Astrocyte of the cerebellum (primary cell): ENCODE measurements at regions not wholly inside any gene's neighbourhood (a gene's known extent, or its start where the extent isn't known, plus 50 kb on each side); places are given as distances from the start of the nearest gene placed in this dataset.
"Not testable (repeated sequence)": the region's sequence is repeated elsewhere in the genome, so short reads cannot be mapped to it uniquely, and the experiment has no call there.

ENCODE experiments used
- DNase-seq: peaks from one replicate; pipeline ENCODE4 v3.0.0-alpha.2; 2011; ENCODE audit warnings: low read depth
- H3K4me3 ChIP-seq: 2 replicates; pipeline ENCODE4 v1.5.1; 2011; ENCODE audit warnings: mild to moderate bottlenecking, low read depth, low read length, moderate library complexity
- in situ Hi-C: cut with HindIII; loops from 2 replicates; pipeline ENCODE4 v1.10.0; 2017; ENCODE audit warnings: low sequenced_read_pairs
- TF ChIP-seq, protein P1 (sequence below): IDR thresholded peaks from 2 replicates; pipeline ENCODE4 v1.5.1; 2012; ENCODE audit warnings: low read length, low read depth, moderate library complexity, mild to moderate bottlenecking; ENCODE audit errors: missing control alignments

DNA sequence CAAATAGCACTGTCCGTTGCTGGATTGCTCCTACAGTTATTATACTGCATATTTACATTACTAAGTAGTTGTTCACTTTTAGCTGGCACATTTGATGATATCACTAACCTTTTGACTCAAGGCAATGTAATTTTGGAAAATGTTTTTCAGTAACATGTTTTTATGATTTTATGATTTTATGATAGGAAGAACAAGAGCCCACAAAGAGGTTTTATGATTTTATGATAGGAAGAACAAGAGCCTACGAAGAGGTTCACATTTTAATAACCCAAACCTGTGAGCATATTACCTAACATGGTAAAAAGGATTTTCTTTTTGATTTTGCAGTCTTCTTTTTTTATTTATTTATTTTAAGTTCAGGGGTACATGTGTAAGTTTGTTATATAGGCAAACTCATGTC lies 172.3 kb upstream of the TPM1 start:
- in situ Hi-C loops = no loop called here
- DNase-seq = no peak
- no peak overlapping the region for H3K4me3 ChIP-seq
- TF ChIP-seq, protein P1, sequence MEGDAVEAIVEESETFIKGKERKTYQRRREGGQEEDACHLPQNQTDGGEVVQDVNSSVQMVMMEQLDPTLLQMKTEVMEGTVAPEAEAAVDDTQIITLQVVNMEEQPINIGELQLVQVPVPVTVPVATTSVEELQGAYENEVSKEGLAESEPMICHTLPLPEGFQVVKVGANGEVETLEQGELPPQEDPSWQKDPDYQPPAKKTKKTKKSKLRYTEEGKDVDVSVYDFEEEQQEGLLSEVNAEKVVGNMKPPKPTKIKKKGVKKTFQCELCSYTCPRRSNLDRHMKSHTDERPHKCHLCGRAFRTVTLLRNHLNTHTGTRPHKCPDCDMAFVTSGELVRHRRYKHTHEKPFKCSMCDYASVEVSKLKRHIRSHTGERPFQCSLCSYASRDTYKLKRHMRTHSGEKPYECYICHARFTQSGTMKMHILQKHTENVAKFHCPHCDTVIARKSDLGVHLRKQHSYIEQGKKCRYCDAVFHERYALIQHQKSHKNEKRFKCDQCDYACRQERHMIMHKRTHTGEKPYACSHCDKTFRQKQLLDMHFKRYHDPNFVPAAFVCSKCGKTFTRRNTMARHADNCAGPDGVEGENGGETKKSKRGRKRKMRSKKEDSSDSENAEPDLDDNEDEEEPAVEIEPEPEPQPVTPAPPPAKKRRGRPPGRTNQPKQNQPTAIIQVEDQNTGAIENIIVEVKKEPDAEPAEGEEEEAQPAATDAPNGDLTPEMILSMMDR = no peak

- in situ Hi-C loops, DNase-seq, H3K4me3 ChIP-seq: not testable (repeated sequence)
Measured at GRCh38 chr15:62870701-62871100, 171.8 kb upstream of the TPM1 start.

DNA sequence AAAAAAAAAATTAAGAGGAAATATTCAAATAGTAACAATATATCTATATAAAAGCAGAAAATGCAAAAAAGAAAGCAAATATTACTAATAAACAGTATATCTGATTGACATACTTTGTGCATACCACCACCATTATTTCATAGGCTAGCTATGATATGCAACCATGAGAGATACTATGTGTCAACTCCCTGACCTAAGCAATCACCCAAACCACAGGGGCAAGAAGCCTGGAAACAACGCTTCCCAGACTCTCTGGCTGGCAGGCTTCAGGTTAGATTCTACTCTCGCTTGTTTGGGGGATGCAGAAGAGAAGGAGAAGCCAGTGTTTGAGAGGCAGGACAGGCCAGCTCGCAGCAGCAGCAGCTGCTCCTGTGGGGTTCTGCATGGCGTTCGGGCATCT lies 169.3 kb upstream of the TPM1 start:
- no peak overlapping the region for H3K4me3 ChIP-seq
- TF ChIP-seq, protein P1 = no peak
- in situ Hi-C loops = no loop called here
- DNase-seq = no peak

- in situ Hi-C loops = no loop called here
- H3K4me3 ChIP-seq = no peak overlapping the region
- TF ChIP-seq, protein P1 = no peak
- no peak for DNase-seq
Measured at GRCh38 chr15:62874064-62874463, 168.5 kb upstream of the TPM1 start.

- no peak for DNase-seq
- no peak overlapping the region for H3K4me3 ChIP-seq
- TF ChIP-seq, protein P1 = no peak
- in situ Hi-C loops = no loop called here
Measured at GRCh38 chr15:62874959-62875625, 167.5 kb upstream of the TPM1 start.

- TF ChIP-seq, protein P1 = no peak
- no peak overlapping the region for H3K4me3 ChIP-seq
- no peak for DNase-seq
- in situ Hi-C loops = no loop called here
Measured at GRCh38 chr15:62875626-62876021, 166.9 kb upstream of the TPM1 start.

GRCh38 chr15:62877276-62877857 lies 165.2 kb upstream of the TPM1 start:
- TF ChIP-seq, protein P1 = no peak
- no peak overlapping the region for H3K4me3 ChIP-seq
- DNase-seq = no peak
- in situ Hi-C loops = no loop called here
